GM12891 (cell line): ENCODE measurements at regions not wholly inside any gene's neighbourhood (a gene's known extent, or its start where the extent isn't known, plus 50 kb on each side); places are given as distances from the start of the nearest gene placed in this dataset.

Experiments used
- PAX5 ChIP-seq: IDR thresholded peaks from 2 replicates; pipeline ENCODE4 v1.6.1; 2011; ENCODE audit warnings: low read length, moderate library complexity, mild to moderate bottlenecking; ENCODE audit not compliant: insufficient read depth, severe bottlenecking
- POLR2A ChIP-seq: IDR thresholded peaks from 2 replicates; pipeline ENCODE4 v1.6.1; 2011; ENCODE audit warnings: low read depth, low read length, control low read depth
- POLR2AphosphoS5 ChIP-seq: IDR thresholded peaks from 2 replicates; pipeline ENCODE4 v1.6.1; 2011; ENCODE audit warnings: low read depth, low read length, control low read depth
- SPI1 ChIP-seq: IDR thresholded peaks from 2 replicates; pipeline ENCODE4 v1.6.1; 2011; ENCODE audit warnings: low read depth, low read length, control low read depth
- TAF1 ChIP-seq: IDR thresholded peaks from 2 replicates; pipeline ENCODE4 v1.6.1; 2011; ENCODE audit warnings: low read depth, low read length, control low read depth

GRCh38 chr3:124149081-124149480 lies 157.2 kb upstream of the ROPN1 start:
- TF ChIP-seq POLR2AphosphoS5 (no peak), TAF1 (no peak), POLR2A (no peak), PAX5 (no peak), SPI1 (no peak)
